ENCODE measurements at regions not wholly inside any gene's neighbourhood (a gene's known extent, or its start where the extent isn't known, plus 50 kb on each side); places are given as distances from the start of the nearest gene placed in this dataset.
"Not testable (repeated sequence)": the region's sequence is repeated elsewhere in the genome, so short reads cannot be mapped to it uniquely, and the experiment has no call there.

GRCh38 chr10:114716811-114717404 lies 58.8 kb upstream of the ABLIM1 start (continued):
- TF ChIP-seq ZNF462 (CRISPR knock-in tag; IDR thresholded peaks at IDR 0.05) = no peak
- TF ChIP-seq, protein P1, sequence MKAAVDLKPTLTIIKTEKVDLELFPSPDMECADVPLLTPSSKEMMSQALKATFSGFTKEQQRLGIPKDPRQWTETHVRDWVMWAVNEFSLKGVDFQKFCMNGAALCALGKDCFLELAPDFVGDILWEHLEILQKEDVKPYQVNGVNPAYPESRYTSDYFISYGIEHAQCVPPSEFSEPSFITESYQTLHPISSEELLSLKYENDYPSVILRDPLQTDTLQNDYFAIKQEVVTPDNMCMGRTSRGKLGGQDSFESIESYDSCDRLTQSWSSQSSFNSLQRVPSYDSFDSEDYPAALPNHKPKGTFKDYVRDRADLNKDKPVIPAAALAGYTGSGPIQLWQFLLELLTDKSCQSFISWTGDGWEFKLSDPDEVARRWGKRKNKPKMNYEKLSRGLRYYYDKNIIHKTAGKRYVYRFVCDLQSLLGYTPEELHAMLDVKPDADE (IDR thresholded peaks at IDR 0.05) = no peak

DNA sequence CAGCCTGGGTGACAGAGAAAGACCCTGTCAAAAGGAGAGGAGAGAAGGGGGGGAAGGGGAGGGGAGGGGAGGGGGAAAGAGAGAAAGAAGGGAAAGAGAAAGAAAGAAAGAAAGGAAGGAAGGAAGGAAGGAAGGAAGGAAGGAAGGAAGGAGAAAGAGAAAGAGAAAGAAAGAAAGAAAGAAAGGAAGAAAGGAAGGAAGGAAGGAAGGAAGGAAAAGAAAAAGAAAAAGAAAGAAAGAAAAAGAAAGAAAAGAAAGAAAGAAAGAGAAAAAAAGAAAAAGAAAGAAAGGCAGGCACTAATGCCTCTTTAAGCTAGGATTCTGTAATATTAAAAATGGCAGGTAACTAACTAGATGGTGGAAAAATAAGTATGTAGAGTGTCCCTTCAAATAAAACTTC lies 59.8 kb upstream of the ABLIM1 start:
- H3K36me3 Mint-ChIP-seq (ENCODE audit: low read depth); H3K79me2 ChIP-seq (replicated peaks; ENCODE audit: insufficient read depth); DNase-seq (ENCODE audit: low spot score); H2AFZ ChIP-seq; H3K27ac Mint-ChIP-seq; ATAC-seq; H3K27me3 ChIP-seq (ENCODE audit: insufficient read depth); H4K20me1 ChIP-seq (replicated peaks; ENCODE audit: insufficient read depth); H3K4me3 Mint-ChIP-seq; H3F3A ChIP-seq (replicated peaks; ENCODE audit: low read depth); H3K36me3 ChIP-seq (ENCODE audit: insufficient read depth); H3K9me3 Mint-ChIP-seq; H3K27me3 Mint-ChIP-seq (ENCODE audit: insufficient read depth, low read depth, poor library complexity); H3K4me1 ChIP-seq (ENCODE audit: insufficient read depth); H3K9me2 ChIP-seq (ENCODE audit: insufficient read depth); H3K27ac ChIP-seq (ENCODE audit: low read depth); H3K4me3 ChIP-seq; H3K4me2 ChIP-seq: not testable (repeated sequence)
- peaks cover 25% of the 10 kb centered on the region for H3K4me1 Mint-ChIP-seq

DNA sequence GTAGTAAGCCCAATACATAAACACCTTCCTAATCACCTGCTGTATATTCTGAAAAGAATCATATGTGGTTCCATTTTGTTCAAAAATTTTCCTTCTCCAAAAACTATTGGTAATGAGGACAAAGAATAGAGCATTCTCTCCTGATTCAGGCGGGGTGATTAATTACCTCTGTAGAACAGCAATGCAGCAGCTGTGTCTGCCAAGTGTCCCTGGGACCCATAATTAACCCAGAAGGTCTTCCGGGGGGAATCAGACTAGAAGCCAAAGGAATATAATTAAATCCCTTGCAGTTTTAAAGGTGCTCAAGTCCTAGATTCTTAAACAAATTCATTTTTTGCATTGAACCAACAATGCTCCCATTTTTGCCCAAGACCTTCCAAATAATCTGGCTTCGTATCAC lies 60.3 kb upstream of the ABLIM1 start:
- Histone ChIP-seq H3K4me1 (ENCODE audit: insufficient read depth) (peaks cover 6% of the 10 kb centered on the region), H3K9me2 (ENCODE audit: insufficient read depth) (no peaks in the 10 kb centered on the region), H3K36me3 (ENCODE audit: insufficient read depth) (no peaks in the 10 kb centered on the region), H3K4me2 (no peak overlapping the region), H3K27ac (ENCODE audit: low read depth) (no peak overlapping the region), H3K4me3 (no peak overlapping the region), H3K79me2 (replicated peaks; ENCODE audit: insufficient read depth) (no peaks in the 10 kb centered on the region), H3F3A (replicated peaks; ENCODE audit: low read depth) (no peaks in the 10 kb centered on the region), H4K20me1 (replicated peaks; ENCODE audit: insufficient read depth) (no peaks in the 10 kb centered on the region), H2AFZ (no peak overlapping the region), H3K27me3 (ENCODE audit: insufficient read depth) (no peaks in the 10 kb centered on the region)
- no peaks in the 10 kb centered on the region for H3K27me3 Mint-ChIP-seq (ENCODE audit: insufficient read depth, low read depth, poor library complexity)
- no peaks in the 10 kb centered on the region for H3K9me3 Mint-ChIP-seq
- H3K36me3 Mint-ChIP-seq (ENCODE audit: low read depth) = no peaks in the 10 kb centered on the region
- H3K27ac Mint-ChIP-seq = no peak overlapping the region
- H3K4me3 Mint-ChIP-seq = no peak overlapping the region
- DNase-seq (ENCODE audit: low spot score) = no peak
- ATAC-seq = no peak
- H3K4me1 Mint-ChIP-seq = peaks cover 24% of the 10 kb centered on the region
- TF ChIP-seq CREB1 (CRISPR knock-in tag; IDR thresholded peaks at IDR 0.05; ENCODE audit: low read depth) (no peak), ZNF462 (CRISPR knock-in tag; IDR thresholded peaks at IDR 0.05) (no peak)
